HepG2 (cell line): ENCODE measurements at regions not wholly inside any gene's neighbourhood (a gene's known extent, or its start where the extent isn't known, plus 50 kb on each side); places are given as distances from the start of the nearest gene placed in this dataset.

Experiments used
- KAT8 ChIP-seq: IDR thresholded peaks from 2 replicates; pipeline ENCODE4 v1.6.1; 2016; ENCODE audit warnings: missing genetic modification reagents, missing compliant biosample characterization
- POLR2G ChIP-seq: fragments of 200-400 bp; formaldehyde crosslinking; IDR thresholded peaks from 2 replicates; pipeline ENCODE4 v1.6.1; 2018; ENCODE audit warnings: mild to moderate bottlenecking, low read depth, low read length, moderate library complexity
- ZNF589 ChIP-seq: sonication (generic); formaldehyde crosslinking; conservative IDR thresholded peaks from 2 replicates; pipeline ENCODE4 v1.8.0; 2022; ENCODE audit warnings: mild to moderate bottlenecking, moderate library complexity, missing genetic modification reagents
- TF ChIP-seq, protein P1 (sequence below): sonication (generic); formaldehyde crosslinking; IDR thresholded peaks from 2 replicates; pipeline ENCODE4 v1.4.0; 2020; ENCODE audit warnings: missing genetic modification reagents
- TF ChIP-seq, protein P2 (sequence below): sonication (generic); formaldehyde crosslinking; IDR thresholded peaks from 2 replicates; pipeline ENCODE4 v1.5.0; 2020; ENCODE audit warnings: mild to moderate bottlenecking, missing genetic modification reagents
- TF ChIP-seq, protein P3 (sequence below): sonication (generic); formaldehyde crosslinking; IDR thresholded peaks from 2 replicates; pipeline ENCODE4 v1.4.0; 2020; ENCODE audit warnings: missing genetic modification reagents

DNA sequence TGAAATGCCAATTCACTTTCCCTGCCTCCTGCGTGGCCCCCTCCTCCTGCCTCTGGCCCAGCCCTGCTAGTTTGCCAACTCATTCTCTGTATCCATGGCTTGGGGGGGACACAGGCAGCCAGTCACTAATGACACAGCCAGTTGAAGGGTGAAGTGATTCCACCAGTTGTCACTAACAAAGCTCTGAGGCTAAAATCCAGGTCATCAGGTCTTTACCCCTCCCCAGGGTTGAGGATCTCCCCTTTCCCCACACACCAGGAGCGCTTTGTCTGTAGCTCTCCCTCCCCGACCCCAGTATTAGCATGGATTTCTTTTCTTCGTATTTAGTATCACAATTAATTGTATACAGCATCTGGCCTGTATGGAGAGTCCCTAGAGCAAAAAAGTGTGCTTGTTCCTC is 394.1 kb downstream of the RRAGC start (continued):
- TF ChIP-seq KAT8 (CRISPR knock-in tag) (no peak), POLR2G (no peak), ZNF589 (CRISPR knock-in tag) (no peak)
- TF ChIP-seq, protein P1, sequence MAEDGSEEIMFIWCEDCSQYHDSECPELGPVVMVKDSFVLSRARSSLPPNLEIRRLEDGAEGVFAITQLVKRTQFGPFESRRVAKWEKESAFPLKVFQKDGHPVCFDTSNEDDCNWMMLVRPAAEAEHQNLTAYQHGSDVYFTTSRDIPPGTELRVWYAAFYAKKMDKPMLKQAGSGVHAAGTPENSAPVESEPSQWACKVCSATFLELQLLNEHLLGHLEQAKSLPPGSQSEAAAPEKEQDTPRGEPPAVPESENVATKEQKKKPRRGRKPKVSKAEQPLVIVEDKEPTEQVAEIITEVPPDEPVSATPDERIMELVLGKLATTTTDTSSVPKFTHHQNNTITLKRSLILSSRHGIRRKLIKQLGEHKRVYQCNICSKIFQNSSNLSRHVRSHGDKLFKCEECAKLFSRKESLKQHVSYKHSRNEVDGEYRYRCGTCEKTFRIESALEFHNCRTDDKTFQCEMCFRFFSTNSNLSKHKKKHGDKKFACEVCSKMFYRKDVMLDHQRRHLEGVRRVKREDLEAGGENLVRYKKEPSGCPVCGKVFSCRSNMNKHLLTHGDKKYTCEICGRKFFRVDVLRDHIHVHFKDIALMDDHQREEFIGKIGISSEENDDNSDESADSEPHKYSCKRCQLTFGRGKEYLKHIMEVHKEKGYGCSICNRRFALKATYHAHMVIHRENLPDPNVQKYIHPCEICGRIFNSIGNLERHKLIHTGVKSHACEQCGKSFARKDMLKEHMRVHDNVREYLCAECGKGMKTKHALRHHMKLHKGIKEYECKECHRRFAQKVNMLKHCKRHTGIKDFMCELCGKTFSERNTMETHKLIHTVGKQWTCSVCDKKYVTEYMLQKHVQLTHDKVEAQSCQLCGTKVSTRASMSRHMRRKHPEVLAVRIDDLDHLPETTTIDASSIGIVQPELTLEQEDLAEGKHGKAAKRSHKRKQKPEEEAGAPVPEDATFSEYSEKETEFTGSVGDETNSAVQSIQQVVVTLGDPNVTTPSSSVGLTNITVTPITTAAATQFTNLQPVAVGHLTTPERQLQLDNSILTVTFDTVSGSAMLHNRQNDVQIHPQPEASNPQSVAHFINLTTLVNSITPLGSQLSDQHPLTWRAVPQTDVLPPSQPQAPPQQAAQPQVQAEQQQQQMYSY (CRISPR knock-in tag), result no peak
- TF ChIP-seq, protein P2, sequence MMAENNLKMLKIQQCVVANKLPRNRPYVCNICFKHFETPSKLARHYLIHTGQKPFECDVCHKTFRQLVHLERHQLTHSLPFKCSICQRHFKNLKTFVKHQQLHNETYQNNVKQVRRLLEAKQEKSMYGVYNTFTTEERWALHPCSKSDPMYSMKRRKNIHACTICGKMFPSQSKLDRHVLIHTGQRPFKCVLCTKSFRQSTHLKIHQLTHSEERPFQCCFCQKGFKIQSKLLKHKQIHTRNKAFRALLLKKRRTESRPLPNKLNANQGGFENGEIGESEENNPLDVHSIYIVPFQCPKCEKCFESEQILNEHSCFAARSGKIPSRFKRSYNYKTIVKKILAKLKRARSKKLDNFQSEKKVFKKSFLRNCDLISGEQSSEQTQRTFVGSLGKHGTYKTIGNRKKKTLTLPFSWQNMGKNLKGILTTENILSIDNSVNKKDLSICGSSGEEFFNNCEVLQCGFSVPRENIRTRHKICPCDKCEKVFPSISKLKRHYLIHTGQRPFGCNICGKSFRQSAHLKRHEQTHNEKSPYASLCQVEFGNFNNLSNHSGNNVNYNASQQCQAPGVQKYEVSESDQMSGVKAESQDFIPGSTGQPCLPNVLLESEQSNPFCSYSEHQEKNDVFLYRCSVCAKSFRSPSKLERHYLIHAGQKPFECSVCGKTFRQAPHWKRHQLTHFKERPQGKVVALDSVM (CRISPR knock-in tag), result no peak
- TF ChIP-seq, protein P3, sequence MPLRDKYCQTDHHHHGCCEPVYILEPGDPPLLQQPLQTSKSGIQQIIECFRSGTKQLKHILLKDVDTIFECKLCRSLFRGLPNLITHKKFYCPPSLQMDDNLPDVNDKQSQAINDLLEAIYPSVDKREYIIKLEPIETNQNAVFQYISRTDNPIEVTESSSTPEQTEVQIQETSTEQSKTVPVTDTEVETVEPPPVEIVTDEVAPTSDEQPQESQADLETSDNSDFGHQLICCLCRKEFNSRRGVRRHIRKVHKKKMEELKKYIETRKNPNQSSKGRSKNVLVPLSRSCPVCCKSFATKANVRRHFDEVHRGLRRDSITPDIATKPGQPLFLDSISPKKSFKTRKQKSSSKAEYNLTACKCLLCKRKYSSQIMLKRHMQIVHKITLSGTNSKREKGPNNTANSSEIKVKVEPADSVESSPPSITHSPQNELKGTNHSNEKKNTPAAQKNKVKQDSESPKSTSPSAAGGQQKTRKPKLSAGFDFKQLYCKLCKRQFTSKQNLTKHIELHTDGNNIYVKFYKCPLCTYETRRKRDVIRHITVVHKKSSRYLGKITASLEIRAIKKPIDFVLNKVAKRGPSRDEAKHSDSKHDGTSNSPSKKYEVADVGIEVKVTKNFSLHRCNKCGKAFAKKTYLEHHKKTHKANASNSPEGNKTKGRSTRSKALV (CRISPR knock-in tag), result no peak
- TF ChIP-seq, all 625 proteins: peak for 0
